Activated CD4-positive, alpha-beta T cell treated with anti-CD3 and anti-CD28 coated beads, Interleukin-2, amount 10 ng/mL, durations not matched to agents 7 days and 5 days (primary cell): ENCODE measurements at regions not wholly inside any gene's neighbourhood (a gene's known extent, or its start where the extent isn't known, plus 50 kb on each side); places are given as distances from the start of the nearest gene placed in this dataset.
"Not testable (repeated sequence)": the region's sequence is repeated elsewhere in the genome, so short reads cannot be mapped to it uniquely, and the experiment has no call there.

Experiments used
- CTCF ChIA-PET: fragments of 350-600 bp; sonication (Branson Sonifier 250); formaldehyde crosslinking; loops from one replicate; lab custom pipeline; 2021; ENCODE audit warnings: antibody characterized with exemption; lab: Charles Lee
- POLR2A ChIA-PET: fragments of 350-600 bp; sonication (Branson Sonifier 250); formaldehyde crosslinking; loops from one replicate; lab custom pipeline; 2021; ENCODE audit warnings: antibody characterized with exemption; lab: Charles Lee
- DNase-seq: peaks from one replicate; pipeline ENCODE4 v3.0.0-alpha.2; 2020
- H3K27ac Mint-ChIP-seq: one replicate; pipeline ENCODE4 v1.8.0; 2021; ENCODE audit warnings: mild to moderate bottlenecking, moderate library complexity, mixed read lengths
- H3K27me3 Mint-ChIP-seq: one replicate; pipeline ENCODE4 v1.8.0; 2021; ENCODE audit warnings: mixed read lengths
- H3K36me3 Mint-ChIP-seq: one replicate; pipeline ENCODE4 v1.8.0; 2021; ENCODE audit warnings: low read depth, mixed read lengths
- H3K4me1 Mint-ChIP-seq: one replicate; pipeline ENCODE4 v1.8.0; 2021; ENCODE audit warnings: mixed read lengths
- H3K4me3 Mint-ChIP-seq: one replicate; pipeline ENCODE4 v1.8.0; 2021; ENCODE audit warnings: mild to moderate bottlenecking, moderate library complexity, mixed read lengths
- H3K9me3 Mint-ChIP-seq: one replicate; pipeline ENCODE4 v1.8.0; 2021; ENCODE audit warnings: mixed read lengths

DNA sequence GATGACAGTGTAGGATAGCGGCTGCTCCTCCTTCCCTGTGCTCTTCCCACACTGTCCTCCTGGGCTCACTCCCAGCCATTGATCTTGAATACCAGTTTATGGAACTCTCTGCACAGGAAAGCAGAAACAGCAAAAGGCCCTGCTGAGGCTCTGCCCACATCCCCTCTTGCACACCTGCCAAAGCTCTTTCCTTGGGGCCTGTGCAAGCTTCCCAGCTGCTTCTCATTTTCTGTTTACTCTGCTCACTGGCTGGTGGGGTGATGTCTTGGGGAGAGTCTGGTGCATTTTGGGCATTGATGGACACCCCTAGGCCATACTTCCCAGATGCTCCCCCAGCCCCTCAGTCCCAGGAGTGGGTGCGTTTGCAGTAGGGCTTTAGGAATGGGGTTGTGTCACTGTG, 361.8 kb downstream of the TMEM121 start:
- Mint-ChIP-seq H3K9me3 (no peaks in the 10 kb centered on the region), H3K27ac (no peak overlapping the region), H3K27me3 (peaks cover 17% of the 10 kb centered on the region), H3K36me3 (no peaks in the 10 kb centered on the region), H3K4me3 (no peak overlapping the region), H3K4me1 (peaks cover 29% of the 10 kb centered on the region)
- ChIA-PET POLR2A (interaction anchor here (0.6 kb wide), 1 partner anchor 1291 kb away, joined by 3 read pairs; no protein-coding TSS in a partner anchor), CTCF (no interaction called here)
- no peak for DNase-seq

DNA sequence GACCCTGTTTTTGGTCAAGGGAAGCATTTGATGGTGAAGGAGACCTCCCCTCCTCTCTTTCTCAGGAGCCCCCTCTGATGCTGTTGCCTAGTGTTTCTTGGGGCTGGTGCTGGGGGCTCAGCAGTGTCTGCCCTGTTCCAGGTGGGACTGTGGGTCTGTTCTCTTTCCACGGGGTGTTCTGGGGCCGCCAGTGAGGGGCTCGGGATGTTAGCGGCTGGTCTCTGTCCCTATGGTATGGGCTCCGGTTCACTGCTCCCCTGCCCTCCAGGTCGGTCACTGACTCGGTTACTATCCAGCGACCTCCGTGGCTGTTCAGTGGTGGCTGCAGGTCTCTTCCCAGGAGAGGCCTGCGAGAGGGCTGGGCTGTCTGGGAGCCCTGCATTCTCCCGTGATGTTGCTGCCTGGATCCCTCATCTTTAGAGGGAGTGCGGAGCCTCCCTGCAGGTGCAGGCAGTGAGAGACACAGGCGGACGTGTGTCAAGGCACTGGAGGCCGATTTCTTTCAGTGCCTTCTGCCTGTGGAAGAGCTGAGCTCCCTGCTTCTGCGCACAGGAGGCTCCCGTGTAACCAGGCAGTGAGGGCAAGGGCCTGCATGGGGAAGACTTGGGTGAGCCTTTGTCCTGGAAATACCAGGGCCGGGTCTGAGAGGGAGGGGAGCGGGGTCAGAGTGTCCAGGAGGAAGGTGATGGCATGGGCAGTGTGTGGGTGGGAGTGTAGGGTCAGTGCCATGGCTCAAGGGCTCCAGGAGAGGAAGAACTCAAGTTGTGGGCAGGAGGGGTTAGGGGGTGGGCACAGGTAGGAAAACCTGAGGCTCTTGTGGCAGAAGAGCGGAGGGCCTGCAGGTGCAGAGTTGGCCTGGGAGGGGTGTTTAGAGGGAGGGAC, 362.6 kb downstream of the TMEM121 start:
- Mint-ChIP-seq H3K27me3 (peaks cover 19% of the 10 kb centered on the region), H3K36me3 (no peaks in the 10 kb centered on the region), H3K9me3 (no peaks in the 10 kb centered on the region), H3K4me3 (no peak overlapping the region), H3K27ac (peak overlapping the region; percentile 54), H3K4me1 (peaks cover 29% of the 10 kb centered on the region)
- POLR2A ChIA-PET, result no interaction called here
- DNase-seq, result no peak
- CTCF ChIA-PET, result no interaction called here

DNA sequence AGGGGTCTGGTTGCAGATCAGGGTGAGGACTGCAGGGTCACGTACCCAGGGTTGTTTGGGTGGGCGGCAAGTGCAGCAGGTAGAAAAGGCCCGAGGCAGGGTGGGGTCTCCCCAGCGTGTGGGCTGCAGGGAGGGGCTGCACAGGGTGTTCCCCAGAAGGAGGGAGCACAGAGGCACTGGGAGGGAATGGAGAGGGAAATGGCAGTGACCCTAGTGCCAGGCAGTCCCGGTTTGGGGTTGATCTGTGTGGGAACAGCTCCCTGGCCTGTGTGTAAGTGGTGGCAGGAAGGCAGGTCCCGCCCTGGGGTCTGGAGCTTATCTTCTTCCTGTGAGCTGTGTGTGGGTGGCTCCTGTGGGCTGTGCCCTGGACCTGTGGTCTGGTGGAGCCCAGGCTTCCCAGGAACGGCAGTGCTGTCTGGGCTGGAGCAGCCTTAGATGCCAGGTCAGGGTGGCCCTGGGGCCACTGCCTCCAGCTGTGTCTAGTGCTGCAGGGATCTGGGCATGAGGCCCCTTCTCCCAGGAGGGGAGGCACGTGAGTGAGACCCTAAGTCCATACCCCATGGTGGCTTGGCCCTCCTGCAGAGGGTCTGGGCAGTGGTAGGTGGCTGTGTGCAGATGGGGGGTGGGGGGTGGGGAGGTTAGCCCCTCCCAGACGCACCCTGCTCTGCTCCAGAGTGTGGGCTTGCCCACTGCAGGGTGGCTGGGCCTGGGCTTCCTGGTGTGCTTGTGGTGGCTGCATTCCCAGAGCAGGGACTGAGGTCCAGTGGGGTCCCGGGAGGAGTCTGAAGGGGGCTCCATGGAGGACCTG, 363.5 kb downstream of the TMEM121 start:
- Mint-ChIP-seq H3K4me3 (no peak overlapping the region), H3K36me3 (no peaks in the 10 kb centered on the region), H3K9me3 (no peaks in the 10 kb centered on the region), H3K27ac (peak overlapping the region; percentile 54), H3K27me3 (peaks cover 19% of the 10 kb centered on the region), H3K4me1 (peaks cover 29% of the 10 kb centered on the region)
- POLR2A ChIA-PET, result no interaction called here
- no peak for DNase-seq
- CTCF ChIA-PET, result no interaction called here

DNA sequence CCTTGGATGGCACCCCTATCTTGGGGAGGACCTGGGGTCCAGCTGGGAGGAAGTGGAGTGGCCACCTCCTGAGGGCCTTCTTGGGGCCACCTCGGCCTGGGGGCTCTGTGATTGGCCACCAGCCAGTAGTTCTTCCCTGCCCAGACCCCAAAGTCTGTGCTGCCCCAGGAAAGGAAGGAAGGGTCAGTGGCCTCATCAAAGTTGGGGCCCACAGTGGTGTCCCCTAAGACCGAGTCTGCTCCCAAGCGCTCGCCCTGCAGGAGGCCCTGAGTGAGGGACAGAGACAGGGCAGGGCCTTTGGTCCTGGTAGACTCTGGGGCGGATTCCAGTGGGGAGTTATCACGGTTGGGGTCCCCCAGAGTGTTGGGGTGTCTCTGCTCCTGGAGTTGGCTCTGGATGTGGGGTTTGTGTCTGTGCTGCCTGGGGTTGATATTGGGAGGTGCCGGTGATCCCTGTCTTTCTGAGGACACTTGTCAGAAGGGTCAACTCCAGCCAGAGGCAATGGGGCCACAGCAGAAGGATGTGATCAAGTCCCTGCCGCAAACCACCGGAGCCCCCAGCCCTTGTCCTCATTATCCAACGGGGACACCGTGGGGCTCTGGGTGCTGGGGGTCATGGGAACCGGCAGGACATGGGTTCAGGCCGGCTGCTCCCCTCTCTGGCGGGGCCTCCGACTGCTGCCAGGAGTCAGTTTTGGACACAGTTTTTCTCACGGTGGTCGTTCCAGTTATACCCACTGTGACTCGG, 364.3 kb downstream of the TMEM121 start:
- Mint-ChIP-seq H3K27me3 (peaks cover 22% of the 10 kb centered on the region), H3K9me3 (no peaks in the 10 kb centered on the region), H3K4me3 (no peak overlapping the region), H3K36me3 (no peaks in the 10 kb centered on the region), H3K4me1 (peaks cover 29% of the 10 kb centered on the region), H3K27ac (no peak overlapping the region)
- ChIA-PET POLR2A (no interaction called here), CTCF (no interaction called here)
- DNase-seq, result no peak

DNA sequence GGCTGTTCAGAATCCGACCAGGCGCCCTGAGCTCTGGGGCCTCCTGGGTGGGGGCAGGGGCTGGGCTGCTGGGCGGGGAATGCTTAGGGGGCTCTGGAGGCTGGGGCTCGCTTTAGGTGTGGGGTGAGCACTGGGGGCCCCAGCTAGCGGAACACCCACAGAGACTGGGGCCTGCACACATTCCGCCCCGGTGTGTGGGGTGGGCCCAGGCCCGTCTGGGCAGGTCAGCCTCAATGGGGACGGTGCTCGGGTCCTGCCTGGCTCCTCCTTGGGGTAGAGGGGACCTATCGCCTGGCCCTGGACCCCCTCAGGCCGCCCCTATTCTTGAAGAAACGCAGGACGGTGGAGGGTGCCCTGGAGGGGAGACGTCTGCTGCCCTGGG, 364.8 kb downstream of the TMEM121 start:
- Mint-ChIP-seq H3K27me3 (peaks cover 24% of the 10 kb centered on the region), H3K9me3 (no peaks in the 10 kb centered on the region), H3K27ac (no peak overlapping the region), H3K4me1 (peaks cover 29% of the 10 kb centered on the region), H3K4me3 (no peak overlapping the region), H3K36me3 (no peaks in the 10 kb centered on the region)
- POLR2A ChIA-PET, result no interaction called here
- DNase-seq, result no peak
- CTCF ChIA-PET, result no interaction called here

DNA sequence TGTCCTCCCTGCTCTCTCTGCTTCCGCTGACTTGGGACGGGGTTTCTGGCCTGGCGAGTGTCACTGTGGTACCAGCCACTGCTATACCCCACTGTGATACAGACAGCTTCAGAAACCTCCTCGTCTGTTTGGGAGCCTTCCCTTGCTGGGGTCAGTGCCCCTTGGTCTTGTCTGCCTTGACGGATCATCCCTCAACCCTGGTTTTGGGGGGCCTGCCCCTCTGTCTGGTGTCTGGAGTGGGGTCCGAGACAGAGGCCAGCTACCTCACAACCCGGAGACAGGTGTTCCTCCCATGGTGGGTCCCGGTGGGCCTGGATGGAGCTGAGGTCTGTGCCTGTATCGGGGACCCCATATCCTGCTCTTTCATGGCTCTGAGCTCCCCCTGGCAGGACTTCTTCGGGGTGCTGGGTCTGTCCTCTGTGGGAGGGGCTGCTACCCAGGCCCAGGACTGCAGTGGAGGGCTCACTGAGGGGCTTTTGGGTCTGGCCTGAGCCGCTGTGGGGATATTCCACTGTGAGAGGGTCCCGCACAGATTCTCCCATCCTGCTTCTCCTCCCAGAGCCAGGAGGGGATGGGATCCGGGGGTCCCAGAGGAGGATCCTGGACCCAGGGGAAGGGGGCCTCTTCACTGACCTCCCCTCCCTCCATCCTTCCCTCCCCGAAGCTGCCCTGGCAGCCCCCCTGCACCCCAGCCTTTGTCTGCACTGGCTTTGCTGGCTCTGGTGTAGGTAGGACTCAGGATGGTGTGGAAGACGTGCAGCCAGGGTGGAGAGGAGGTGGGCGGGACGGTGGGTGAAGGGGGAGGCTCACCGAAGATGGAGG, 365.5 kb downstream of the TMEM121 start:
- Mint-ChIP-seq H3K9me3 (no peaks in the 10 kb centered on the region), H3K4me3 (no peak overlapping the region), H3K4me1 (peaks cover 34% of the 10 kb centered on the region), H3K27me3 (peaks cover 30% of the 10 kb centered on the region), H3K27ac (no peak overlapping the region), H3K36me3 (no peaks in the 10 kb centered on the region)
- POLR2A ChIA-PET, result no interaction called here
- CTCF ChIA-PET, result no interaction called here
- DNase-seq, result no peak

DNA sequence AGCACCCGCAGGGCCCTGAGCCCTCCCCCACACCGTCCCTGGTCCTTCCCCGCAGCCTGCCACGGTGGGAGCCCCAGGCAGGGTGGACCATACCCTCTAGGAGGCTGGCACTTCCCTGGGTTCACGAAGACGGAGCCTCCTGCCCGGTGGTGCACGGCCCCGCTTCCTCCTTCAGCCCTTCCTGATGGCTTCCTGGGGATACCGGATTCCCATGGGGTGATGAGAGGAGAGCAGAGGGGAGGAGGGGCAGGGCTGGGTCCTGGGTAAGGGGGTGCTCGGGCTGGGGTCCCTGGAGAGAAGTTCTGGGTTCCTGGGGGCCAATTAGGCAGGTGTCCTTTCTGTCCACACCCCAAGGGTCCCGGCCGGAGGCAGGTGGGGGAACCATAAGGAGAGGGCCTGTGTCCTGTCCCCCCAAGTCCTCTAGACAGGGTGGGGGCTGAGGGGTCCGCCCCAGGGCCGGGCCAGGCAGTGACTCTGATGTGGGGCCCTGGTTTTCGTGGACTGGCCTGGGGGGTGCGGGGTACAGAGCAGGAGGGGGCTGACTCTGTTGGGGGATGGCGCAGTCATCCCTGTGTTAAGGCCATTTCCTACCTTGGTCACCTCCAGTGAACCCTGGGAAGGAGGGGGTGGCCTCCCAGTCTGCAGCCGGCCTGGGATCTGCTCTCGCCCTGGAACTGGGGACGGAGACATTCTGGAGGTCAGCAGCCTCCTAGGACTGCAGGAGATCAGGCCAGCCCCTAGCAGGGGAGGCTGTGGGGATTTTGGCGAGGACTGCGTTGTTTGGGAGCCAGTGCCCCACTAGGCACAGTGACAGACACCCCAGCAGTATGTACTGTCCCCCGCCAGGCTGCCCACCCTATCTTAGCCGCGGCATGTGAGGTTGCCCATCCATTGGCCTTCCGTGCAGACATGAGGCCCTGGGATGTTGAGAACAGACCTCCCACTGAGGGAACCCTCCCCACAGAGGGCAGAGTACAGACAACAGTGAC, 366.4 kb downstream of the TMEM121 start:
- H3K36me3 Mint-ChIP-seq, POLR2A ChIA-PET, H3K9me3 Mint-ChIP-seq, H3K4me3 Mint-ChIP-seq, H3K27ac Mint-ChIP-seq, DNase-seq: not testable (repeated sequence)
- H3K4me1 Mint-ChIP-seq, result peaks cover 35% of the 10 kb centered on the region
- H3K27me3 Mint-ChIP-seq, result peaks cover 34% of the 10 kb centered on the region
- CTCF ChIA-PET, result interaction anchor here (1.8 kb wide), 1 partner anchor 108 kb away, joined by 5 read pairs; no protein-coding TSS in a partner anchor

DNA sequence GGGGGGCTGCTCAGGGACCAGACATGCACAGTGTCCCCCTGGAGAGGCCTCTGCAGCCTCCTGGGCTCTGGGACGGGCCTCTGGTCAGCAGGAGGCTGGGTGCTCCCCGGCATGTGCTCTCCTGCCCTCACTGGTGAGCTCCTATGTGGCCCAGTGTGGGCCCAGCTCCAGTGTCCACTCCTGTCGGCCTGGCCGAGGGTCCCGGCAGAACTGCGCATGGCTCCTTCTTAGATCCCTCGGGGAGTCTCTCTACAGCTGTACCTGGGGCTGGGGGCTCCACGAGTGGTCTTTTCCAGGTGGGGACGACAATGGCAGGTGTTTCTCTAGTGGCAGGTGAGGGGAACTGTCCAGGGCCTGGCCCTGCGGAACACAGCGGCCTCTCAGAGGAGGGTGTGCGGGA, 367.3 kb downstream of the TMEM121 start:
- POLR2A ChIA-PET, H3K27ac Mint-ChIP-seq, H3K36me3 Mint-ChIP-seq, DNase-seq, H3K4me3 Mint-ChIP-seq, H3K9me3 Mint-ChIP-seq: not testable (repeated sequence)
- CTCF ChIA-PET, result interaction anchor here (1.8 kb wide), 1 partner anchor 107 kb away, joined by 5 read pairs; no protein-coding TSS in a partner anchor
- peaks cover 26% of the 10 kb centered on the region for H3K4me1 Mint-ChIP-seq
- H3K27me3 Mint-ChIP-seq, result peaks cover 39% of the 10 kb centered on the region

DNA sequence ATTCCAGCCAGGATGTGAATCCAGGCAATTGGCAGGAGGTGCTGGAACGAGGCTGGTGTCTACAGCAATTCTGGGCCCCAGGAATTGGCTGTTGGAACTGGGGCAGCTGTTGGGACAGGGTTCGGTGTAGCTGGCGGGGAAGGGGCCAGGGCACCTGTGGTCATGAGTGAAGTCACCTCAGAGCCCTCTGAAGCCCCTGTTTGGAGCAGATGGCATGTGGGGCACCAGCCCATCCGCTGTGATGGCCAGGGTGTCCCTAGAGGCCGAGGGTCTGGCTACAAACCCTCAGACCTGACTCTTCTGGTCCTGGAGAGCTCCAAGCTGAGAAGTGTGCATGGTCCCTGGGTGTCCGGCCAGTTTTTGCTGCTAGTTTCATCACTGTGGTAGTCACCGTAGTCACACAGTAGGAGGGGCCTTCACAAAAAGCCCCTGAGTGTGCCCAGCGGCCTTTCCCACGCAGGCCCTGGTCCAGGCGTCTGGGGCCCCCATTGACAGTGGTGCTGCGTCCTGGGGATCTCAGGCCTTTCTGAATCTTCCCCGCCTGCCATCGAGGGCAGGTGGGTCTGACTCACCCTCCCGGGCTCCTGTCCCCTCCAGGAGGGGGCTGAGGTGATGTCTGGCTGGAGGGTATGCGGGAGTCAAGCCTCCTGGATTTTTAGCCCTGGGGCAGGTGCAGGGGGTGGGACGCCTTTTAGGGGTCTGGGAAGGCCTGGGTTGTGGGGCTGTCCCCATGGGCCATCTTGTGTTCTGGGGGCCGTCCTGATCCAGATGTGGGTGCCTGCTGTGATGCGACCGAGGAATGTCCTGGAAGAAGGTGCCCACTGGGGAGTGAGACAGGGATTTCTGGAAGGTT, 368.0 kb downstream of the TMEM121 start:
- peaks cover 38% of the 10 kb centered on the region for H3K27me3 Mint-ChIP-seq
- CTCF ChIA-PET, result interaction anchor here (1.8 kb wide), 1 partner anchor 106 kb away, joined by 5 read pairs; no protein-coding TSS in a partner anchor
- POLR2A ChIA-PET, result no interaction called here
- H3K36me3 Mint-ChIP-seq, result no peaks in the 10 kb centered on the region
- H3K9me3 Mint-ChIP-seq, result no peaks in the 10 kb centered on the region
- H3K4me1 Mint-ChIP-seq, result peaks cover 23% of the 10 kb centered on the region
- no peak for DNase-seq
- H3K27ac Mint-ChIP-seq, result no peak overlapping the region
- no peak overlapping the region for H3K4me3 Mint-ChIP-seq

DNA sequence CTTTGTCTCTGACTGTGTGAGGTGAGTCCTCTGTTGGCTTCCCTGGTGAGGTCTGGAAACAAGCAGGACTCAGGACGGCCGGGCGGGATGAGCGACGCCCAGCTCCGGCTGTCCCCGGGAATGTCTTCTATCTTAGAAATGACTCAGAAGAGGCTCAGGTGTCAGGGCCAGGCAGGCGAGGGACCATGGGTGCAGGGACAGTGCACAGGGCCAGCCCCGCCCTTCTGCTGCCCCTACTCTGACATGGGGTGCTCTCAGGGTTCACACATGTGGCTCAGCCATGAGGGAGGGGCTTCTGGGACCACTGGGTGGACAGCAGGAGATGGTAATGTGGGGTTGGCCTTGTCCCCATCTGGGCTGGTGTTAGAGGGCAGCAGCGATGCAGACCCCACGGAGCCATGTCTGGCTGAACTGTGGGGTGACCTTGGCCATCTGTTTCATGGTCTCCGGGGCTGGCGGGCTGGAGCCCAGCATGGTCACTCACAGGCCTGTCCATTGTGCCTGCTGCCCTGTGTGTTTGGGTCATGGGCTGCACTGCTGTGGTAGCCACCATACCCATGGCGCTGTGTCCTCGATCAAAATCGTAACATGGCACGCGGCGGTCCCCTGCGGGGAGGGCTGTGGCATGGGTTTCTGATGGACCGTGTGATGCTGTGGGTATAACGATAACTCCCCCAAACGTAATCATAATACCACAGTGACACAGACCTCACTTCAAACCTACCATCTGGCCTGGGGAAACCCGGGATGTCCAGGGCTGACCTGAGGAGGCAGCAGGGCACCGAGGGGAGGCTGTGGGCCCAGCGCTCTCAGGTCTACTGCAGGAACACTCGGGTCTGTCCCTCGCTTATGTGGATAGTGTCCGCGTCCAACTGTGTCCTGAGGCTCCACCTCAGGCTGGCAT, 368.8 kb downstream of the TMEM121 start:
- Mint-ChIP-seq H3K27ac (no peak overlapping the region), H3K36me3 (no peaks in the 10 kb centered on the region), H3K9me3 (no peaks in the 10 kb centered on the region), H3K27me3 (peaks cover 37% of the 10 kb centered on the region), H3K4me3 (no peak overlapping the region), H3K4me1 (peaks cover 15% of the 10 kb centered on the region)
- DNase-seq, result no peak
- ChIA-PET POLR2A (no interaction called here), CTCF (interaction anchor here (1.8 kb wide), 1 partner anchor 105 kb away, joined by 5 read pairs; no protein-coding TSS in a partner anchor)
